Small intestine (tissue), 7 donors: ENCODE measurements at regions not wholly inside any gene's neighbourhood (a gene's known extent, or its start where the extent isn't known, plus 50 kb on each side); places are given as distances from the start of the nearest gene placed in this dataset.

Experiments used
- DNase-seq, 2 donors: peaks; one replicate each; pipeline versions ENCODE4 v3.0.0 to v3.0.0-alpha.2; 2013
- FAIRE-seq: peaks from 2 replicates; lab custom pipeline; 2012; peaks lifted over from hg19 to GRCh38; lab: Jason Lieb, UNC
- H3K27ac ChIP-seq, 3 donors: one replicate each; pipeline ENCODE4 v1.5.1; 2013; ENCODE audit warnings: low read length in 2 of 3, mild to moderate bottlenecking in 2 of 3, control low read depth in 1 of 3, inconsistent platforms in 1 of 3, low read depth in 1 of 3, moderate library complexity in 1 of 3
- H3K27me3 ChIP-seq, 3 donors: one replicate each; pipeline ENCODE4 v1.6.1; 2013; ENCODE audit warnings: low read length in 3 of 3, inconsistent platforms in 1 of 3; ENCODE audit not compliant: control insufficient read depth in 3 of 3, insufficient read depth in 3 of 3
- H3K36me3 ChIP-seq, 3 donors: one replicate each; pipeline ENCODE4 v1.6.1; 2013; ENCODE audit warnings: low read length in 3 of 3, inconsistent platforms in 1 of 3, low read depth in 1 of 3, mild to moderate bottlenecking in 1 of 3, moderate library complexity in 1 of 3; ENCODE audit not compliant: control insufficient read depth in 3 of 3, insufficient read depth in 2 of 3
- H3K4me1 ChIP-seq, 3 donors: one replicate each; pipeline ENCODE4 v1.6.1; 2013; ENCODE audit warnings: low read length in 2 of 3, inconsistent platforms in 1 of 3, low read depth in 1 of 3, mild to moderate bottlenecking in 1 of 3, moderate library complexity in 1 of 3; ENCODE audit not compliant: control insufficient read depth in 3 of 3, insufficient read depth in 2 of 3
- H3K4me3 ChIP-seq, 3 donors: one replicate each; pipeline ENCODE4 v1.5.1; 2013; ENCODE audit warnings: low read length in 3 of 3, control low read depth in 1 of 3, inconsistent platforms in 1 of 3, low read depth in 1 of 3, mild to moderate bottlenecking in 1 of 3, moderate library complexity in 1 of 3
- H3K9me3 ChIP-seq, 2 donors: one replicate each; pipeline ENCODE4 v1.6.1; 2013; ENCODE audit warnings: low read depth in 1 of 2, low read length in 1 of 2; ENCODE audit not compliant: control insufficient read depth in 2 of 2, insufficient read depth in 1 of 2
- WGBS, 3 donors: extraction: QIAGEN DNeasy Blood & Tissue Kit; methylation state at CpG; one replicate each; pipeline ENCODE4 v1.1.7; 2013; 5-methylcytosine and 5-hydroxymethylcytosine counted together
- donor health status: healthy with polysubstance abuse.
- donor health status: control.
- donor health status: control.
- donor health status: Bipolar disorder and iron deficiency.
- donor health status: healthy.

DNA sequence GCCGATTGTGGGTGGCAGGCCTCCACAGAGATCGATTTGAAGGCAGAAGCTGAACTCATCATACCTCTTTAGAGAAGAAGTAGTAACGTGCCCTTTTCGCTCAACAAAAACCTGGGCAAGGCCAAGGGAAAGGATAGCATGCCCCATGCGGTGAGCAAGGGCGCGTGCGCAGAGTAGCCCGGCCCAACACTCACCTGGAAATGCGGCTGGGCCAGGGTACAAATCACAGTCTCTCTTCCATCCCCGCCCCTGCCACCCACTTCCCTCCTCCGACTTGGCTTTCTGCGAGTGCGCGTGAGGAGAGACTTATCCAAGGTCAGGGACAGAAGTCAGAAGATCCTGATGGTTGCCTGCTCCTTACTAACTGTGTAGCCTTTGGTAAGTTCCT is 160.7 kb upstream of the C1orf21 start:
- Histone ChIP-seq H3K4me1 (peaks cover 0 to 2% (median 0%) of the 10 kb centered on the region in 3 donors), H3K4me3 (no peak overlapping the region), H3K9me3 (no peaks in the 10 kb centered on the region), H3K36me3 (no peaks in the 10 kb centered on the region), H3K27me3 (peaks cover 0 to 11% (median 0%) of the 10 kb centered on the region in 3 donors), H3K27ac (no peak overlapping the region)
- 91 to 95% (median 94%) methylated on average over 15 of the region's 15 CpGs for WGBS, 3 donors
- FAIRE-seq (no peak), DNase-seq (no peak)

DNA sequence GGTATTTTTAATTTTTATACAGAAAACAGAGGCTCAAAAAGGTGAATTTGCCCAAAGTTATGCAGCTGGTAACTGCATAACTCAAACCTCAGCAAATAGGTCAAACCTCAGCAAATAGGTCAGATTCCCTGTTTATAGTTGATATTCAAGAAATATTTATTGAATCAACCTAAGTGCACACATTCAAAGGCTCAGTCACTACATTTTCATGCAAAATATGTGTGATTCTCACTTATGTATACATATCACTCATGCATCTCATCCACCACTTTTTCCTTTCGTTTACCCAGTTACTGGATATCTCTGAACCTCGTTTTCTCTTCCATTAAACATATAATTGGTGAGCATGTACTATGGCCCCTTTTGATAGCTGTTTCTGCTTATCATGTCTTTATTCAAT is 158.3 kb upstream of the C1orf21 start:
- no peaks in the 10 kb centered on the region for H3K36me3 ChIP-seq
- H3K27me3 ChIP-seq: peaks cover 0 to 4% (median 0%) of the 10 kb centered on the region in 3 donors
- no peak overlapping the region for H3K4me3 ChIP-seq
- no peaks in the 10 kb centered on the region for H3K4me1 ChIP-seq
- no peak overlapping the region for H3K27ac ChIP-seq
- DNase-seq: no peak
- WGBS, 3 donors: 47 to 73% (median 54%) methylated on average over 2 of the region's 2 CpGs
- no peaks in the 10 kb centered on the region for H3K9me3 ChIP-seq
- FAIRE-seq: no peak

DNA sequence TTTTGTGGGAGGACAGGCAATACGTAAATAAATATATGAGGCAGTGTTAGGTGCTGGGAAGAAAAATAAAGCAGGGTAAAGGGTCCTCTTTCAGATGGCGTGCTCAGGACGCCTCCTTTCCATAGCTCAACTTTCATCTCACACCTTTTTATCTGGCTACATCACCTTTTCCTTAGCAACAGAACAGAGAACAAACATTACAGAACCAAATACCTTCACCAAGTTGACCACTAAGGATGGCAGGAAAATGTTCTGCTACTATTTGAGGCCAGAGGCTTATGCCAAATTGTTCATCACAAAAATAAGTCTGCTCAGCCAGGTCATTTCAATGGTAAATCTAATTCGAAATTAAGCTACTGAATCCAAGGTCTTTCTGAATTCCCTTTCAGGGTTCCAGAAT is 149.2 kb upstream of the C1orf21 start:
- FAIRE-seq (no peak), DNase-seq (no peak)
- no peaks in the 10 kb centered on the region for H3K4me1 ChIP-seq
- 61 to 74% (median 74%) methylated on average over 4 of the region's 4 CpGs for WGBS, 3 donors
- no peak overlapping the region for H3K27ac ChIP-seq
- H3K9me3 ChIP-seq: peaks cover 0 to 12% of the 10 kb centered on the region in 2 donors
- H3K4me3 ChIP-seq: no peak overlapping the region
- H3K27me3 ChIP-seq: no peaks in the 10 kb centered on the region
- H3K36me3 ChIP-seq: no peaks in the 10 kb centered on the region

DNA sequence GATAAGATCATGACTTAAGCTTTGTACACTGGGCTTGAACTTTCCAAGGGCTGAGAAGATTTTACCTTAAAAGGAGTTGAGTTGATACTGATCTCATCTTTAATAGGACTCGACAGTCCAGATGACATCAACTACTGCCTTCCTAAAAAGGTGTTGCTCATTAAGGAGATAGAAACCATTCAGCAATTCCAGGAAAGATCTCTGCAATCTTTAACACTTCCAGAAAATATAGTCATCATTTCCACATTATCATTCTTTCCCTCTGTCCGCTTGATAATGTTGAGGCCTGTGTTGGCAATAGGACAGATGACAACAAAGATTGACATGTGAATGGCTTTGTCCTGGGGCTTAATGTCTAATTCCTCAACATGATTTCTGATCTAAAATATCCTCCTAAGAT is 145.4 kb upstream of the C1orf21 start:
- H3K27me3 ChIP-seq: no peaks in the 10 kb centered on the region
- no peak overlapping the region for H3K4me3 ChIP-seq
- WGBS, 3 donors: 85 to 92% (median 88%) methylated on average over 2 of the region's 2 CpGs
- no peaks in the 10 kb centered on the region for H3K36me3 ChIP-seq
- H3K4me1 ChIP-seq: peaks cover 0 to 4% (median 0%) of the 10 kb centered on the region in 3 donors
- no peaks in the 10 kb centered on the region for H3K9me3 ChIP-seq
- FAIRE-seq (no peak), DNase-seq (no peak)
- H3K27ac ChIP-seq: no peak overlapping the region

DNA sequence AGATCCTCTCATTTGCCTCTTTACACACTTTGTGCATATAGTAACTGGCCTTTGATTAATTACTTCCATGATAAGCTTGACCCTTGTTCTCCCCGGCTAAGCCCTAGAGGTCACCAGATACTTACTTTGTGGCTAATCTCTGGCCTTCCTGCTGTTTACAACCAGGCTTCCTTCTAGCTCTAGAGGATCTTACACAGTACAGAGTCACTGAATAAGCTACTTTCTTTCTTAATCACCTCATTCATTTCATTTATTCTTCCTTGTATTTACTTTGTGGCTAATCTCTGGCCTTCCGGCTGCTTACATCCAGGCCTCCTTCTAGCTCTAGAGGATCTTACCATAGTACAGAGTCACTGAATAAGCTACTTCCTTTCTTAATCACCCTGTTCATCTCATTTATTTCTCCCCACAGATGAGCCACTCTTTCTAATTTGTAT is 144.3 kb upstream of the C1orf21 start:
- 8 to 43% (median 31%) methylated on average over 2 of the region's 2 CpGs for WGBS, 3 donors
- Histone ChIP-seq H3K27ac (peak overlapping the region in 1 of 3 donors; percentile 17), H3K27me3 (no peaks in the 10 kb centered on the region), H3K4me3 (no peak overlapping the region), H3K9me3 (no peaks in the 10 kb centered on the region), H3K36me3 (no peaks in the 10 kb centered on the region), H3K4me1 (peaks cover 0 to 4% (median 0%) of the 10 kb centered on the region in 3 donors)
- DNase-seq (peak; percentile 60 to 89), FAIRE-seq (no peak)

DNA sequence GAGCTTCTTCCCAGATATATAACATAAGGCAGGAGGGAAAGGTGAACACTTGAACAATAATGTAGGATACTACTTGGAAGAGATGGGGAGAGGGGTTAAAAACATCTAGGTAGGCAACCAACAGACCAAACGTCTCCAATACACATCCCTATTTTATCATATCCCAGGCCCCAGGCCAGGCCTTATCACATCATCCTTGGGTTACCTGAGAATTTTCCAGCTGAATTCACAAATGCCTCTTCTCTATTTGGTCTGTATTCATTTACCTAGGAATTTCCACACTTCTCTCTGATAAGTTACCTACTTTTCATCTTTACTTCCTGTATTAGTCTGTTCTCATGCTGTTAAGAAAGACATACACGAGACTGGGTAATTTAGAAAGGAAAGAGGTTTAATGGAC is 141.9 kb upstream of the C1orf21 start:
- FAIRE-seq (no peak), DNase-seq (no peak)
- H3K27me3 ChIP-seq: no peaks in the 10 kb centered on the region
- no peaks in the 10 kb centered on the region for H3K9me3 ChIP-seq
- no peak overlapping the region for H3K4me3 ChIP-seq
- H3K27ac ChIP-seq: no peak overlapping the region
- H3K36me3 ChIP-seq: no peaks in the 10 kb centered on the region
- H3K4me1 ChIP-seq: peaks cover 0 to 4% (median 0%) of the 10 kb centered on the region in 3 donors
- WGBS, 3 donors: 72 to 78% (median 76%) methylated on average over 2 of the region's 2 CpGs

DNA sequence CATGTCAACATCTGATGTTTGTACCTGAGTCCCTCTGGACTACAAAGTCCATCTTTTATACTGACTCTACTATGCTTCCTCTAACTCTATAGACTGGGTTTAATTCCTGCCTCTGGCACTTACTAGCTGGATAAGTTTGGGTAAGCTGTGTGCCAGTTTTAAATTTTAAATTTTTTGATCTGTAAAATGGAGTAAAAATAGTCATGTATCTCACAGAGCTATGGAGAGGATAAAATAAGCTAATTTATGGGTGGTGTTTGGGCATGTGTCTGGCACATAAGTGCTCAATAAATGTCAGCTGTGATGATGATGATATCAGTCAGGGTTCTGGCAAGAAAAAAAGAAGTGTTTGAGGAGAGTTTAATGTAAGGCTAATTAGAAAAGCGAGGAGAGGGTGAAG is 139.2 kb upstream of the C1orf21 start:
- FAIRE-seq: no peak
- Histone ChIP-seq H3K27me3 (no peaks in the 10 kb centered on the region), H3K9me3 (no peaks in the 10 kb centered on the region), H3K36me3 (no peaks in the 10 kb centered on the region), H3K4me1 (peaks cover 0 to 4% (median 0%) of the 10 kb centered on the region in 3 donors), H3K4me3 (no peak overlapping the region), H3K27ac (no peak overlapping the region)
- 73 to 86% (median 78%) methylated on average over 1 of the region's 1 CpG for WGBS, 3 donors
- DNase-seq: peak in 1 of 2 donors; percentile 12

DNA sequence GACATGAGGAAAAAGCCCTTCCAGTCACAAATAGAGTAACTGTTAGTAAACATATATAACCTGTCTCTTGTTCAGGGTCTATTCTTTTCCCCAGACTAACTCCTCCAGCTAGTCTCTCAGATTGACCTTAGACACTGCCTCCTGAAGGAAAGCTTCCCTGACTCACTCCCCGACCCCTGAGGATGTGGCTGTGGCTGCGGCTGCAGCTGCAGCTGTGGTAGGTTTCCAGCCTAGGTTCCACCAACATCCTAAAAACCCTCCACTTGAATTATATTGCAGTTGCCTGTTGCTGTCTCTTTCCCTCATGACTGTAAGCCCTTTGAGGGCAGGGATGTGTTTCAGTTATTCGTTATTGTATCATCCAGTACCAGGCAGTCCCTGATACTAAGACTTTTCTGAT is 132.9 kb upstream of the C1orf21 start:
- 80 to 92% (median 88%) methylated on average over 3 of the region's 3 CpGs for WGBS, 3 donors
- Histone ChIP-seq H3K4me1 (no peaks in the 10 kb centered on the region), H3K9me3 (no peaks in the 10 kb centered on the region), H3K27me3 (peaks cover 0 to 16% (median 0%) of the 10 kb centered on the region in 3 donors), H3K4me3 (no peak overlapping the region), H3K27ac (no peak overlapping the region), H3K36me3 (no peaks in the 10 kb centered on the region)
- FAIRE-seq (no peak), DNase-seq (no peak)

DNA sequence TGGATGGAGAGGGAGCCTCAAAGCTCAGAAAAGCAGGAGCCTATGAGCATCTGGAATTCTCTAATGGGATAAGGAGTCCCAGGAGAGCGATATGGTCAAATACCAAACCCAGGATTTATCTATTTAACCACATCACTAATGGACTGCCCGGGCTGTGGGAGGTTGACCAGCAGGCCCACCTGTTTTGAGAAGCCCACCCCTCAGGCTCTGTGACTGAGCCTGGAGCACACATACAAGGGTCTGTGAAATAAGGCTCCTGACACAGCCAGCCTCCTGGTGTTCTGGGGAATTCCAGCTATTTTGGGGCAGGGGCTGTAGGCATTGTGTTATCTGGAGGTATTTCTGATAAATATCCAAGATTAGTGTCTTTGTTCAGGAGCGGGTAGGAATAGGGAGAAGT is 132.0 kb upstream of the C1orf21 start:
- Histone ChIP-seq H3K9me3 (no peaks in the 10 kb centered on the region), H3K4me3 (no peak overlapping the region), H3K27ac (no peak overlapping the region), H3K36me3 (no peaks in the 10 kb centered on the region), H3K4me1 (no peaks in the 10 kb centered on the region), H3K27me3 (peaks cover 0 to 16% (median 0%) of the 10 kb centered on the region in 3 donors)
- WGBS, 3 donors: 78 to 83% (median 83%) methylated on average over 3 of the region's 3 CpGs
- FAIRE-seq: no peak
- no peak for DNase-seq
